ENCODE measurements at regions not wholly inside any gene's neighbourhood (a gene's known extent, or its start where the extent isn't known, plus 50 kb on each side); places are given as distances from the start of the nearest gene placed in this dataset.
"Not testable (repeated sequence)": the region's sequence is repeated elsewhere in the genome, so short reads cannot be mapped to it uniquely, and the experiment has no call there.

GRCh38 chr3:109656225-109656624 is 318.9 kb upstream of the DPPA4 start:
- no peak for DNase-seq (ENCODE audit: low read depth in 2 of 2)

DNA sequence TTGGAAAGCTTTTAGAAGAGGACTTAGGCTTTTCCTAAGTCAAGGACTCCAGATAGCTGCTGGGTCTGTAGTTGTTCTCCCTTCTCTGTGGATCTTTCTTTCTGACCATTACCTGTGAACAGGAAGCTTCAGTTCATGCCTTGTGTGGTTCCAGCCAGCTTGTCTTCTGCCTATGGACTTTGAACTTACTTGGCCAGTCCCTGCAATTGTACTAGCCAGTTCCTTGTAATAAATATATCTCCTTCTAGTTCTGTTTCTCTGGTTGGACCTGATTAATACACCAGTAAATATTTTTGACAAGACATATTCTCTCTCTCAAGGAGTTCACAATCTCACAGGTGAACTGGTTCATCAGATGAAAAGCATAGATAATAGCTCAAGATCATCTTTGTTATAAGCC is 341.3 kb upstream of the DPPA4 start:
- no peak for DNase-seq (ENCODE audit: low read depth in 2 of 2)

- DNase-seq (ENCODE audit: low read depth in 2 of 2) = no peak
These were observed 342.3 kb upstream of the DPPA4 start for GRCh38 chr3:109679664-109680063.

GRCh38 chr3:109683746-109684145 is 346.4 kb upstream of the DPPA4 start:
- DNase-seq (ENCODE audit: low read depth in 2 of 2) = no peak

GRCh38 chr3:109685084-109686079 is 348.0 kb upstream of the DPPA4 start:
- no peak for DNase-seq (ENCODE audit: low read depth in 2 of 2)

- no peak for DNase-seq (ENCODE audit: low read depth in 2 of 2)
These were observed 350.3 kb upstream of the DPPA4 start for GRCh38 chr3:109687626-109688025.

DNA sequence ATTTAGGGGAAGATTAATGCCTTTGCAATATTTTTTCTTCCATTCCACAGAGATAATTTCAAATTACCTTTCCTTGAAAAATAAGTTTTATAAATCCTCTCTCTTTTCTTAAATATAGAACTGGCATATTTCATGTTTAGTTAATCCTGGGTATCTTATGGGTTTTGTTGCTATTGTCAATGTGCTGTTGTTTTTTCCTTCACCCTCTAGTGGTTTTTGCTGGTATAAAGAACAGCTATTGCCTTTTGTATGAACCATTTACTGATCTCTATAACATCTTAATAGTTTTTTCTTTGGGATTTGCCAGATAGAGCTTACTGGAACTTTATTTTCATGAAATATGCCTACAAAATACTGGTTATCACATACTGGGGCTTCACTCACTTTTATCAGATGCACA is 359.6 kb upstream of the DPPA4 start:
- no peak for DNase-seq (ENCODE audit: low read depth in 2 of 2)

- peak in 1 of 2 donors; percentile 1 for DNase-seq (ENCODE audit: low read depth in 2 of 2)
These were observed 364.9 kb upstream of the DPPA4 start for GRCh38 chr3:109702252-109702651.

DNA sequence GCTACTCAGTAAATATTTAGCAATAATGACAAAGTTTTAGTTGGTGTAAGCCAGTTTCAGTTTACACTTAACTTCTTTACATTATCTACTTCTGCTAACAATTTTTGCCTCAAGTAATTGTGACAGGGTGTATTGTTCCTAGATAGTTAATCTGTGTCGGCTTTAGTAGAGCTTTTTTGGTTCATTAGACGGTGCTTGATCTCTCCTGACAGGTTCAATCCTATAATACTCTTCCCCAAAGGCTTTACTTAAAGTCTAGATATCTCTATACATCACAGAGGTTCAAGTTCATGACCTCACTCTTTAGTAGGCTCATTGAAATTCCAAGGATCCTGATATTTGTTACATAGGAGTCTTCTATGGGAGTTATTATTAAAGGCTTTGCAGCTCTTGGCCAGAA is 365.6 kb upstream of the DPPA4 start:
- DNase-seq (ENCODE audit: low read depth in 2 of 2) = no peak

DNA sequence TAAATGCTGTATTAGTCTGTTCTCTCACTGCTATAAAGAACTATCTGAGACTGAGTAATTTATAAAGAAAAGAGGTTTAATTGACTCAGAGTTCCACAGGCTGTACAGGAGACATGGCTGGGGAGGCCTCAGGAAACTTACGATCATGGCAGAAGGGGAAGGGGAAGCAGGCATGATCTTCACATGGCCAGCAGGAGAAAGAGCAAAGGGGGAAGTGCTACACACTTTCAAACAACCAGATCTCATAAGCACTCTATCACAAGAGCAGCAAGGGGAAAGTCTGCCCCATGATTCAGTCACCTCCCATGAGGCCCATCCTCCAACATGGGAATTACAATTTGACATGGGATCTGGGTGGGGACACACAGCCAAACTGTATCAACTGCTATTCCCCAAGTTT is 367.8 kb upstream of the DPPA4 start:
- not testable (repeated sequence) for DNase-seq (ENCODE audit: low read depth in 2 of 2)

DNA sequence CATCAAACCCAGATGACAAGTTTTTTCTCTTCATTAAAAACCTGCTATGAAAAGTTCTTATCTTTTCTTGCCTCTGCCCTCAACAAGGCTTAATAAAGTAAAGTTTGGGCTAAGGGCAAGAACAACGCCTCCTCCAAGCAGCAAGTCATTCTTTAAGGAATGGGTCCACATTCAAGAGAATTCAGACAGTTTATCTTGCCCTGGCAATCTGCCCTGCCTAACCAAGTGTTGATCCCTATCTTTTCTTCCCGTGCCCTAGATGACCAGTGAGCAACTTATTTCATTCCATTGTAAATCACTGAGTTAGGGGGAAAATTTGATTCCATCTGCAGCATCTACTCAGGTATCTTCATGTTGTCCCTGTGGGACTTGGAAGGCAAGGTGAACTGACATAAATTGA is 370.3 kb upstream of the DPPA4 start:
- DNase-seq (ENCODE audit: low read depth in 2 of 2) = no peak

DNA sequence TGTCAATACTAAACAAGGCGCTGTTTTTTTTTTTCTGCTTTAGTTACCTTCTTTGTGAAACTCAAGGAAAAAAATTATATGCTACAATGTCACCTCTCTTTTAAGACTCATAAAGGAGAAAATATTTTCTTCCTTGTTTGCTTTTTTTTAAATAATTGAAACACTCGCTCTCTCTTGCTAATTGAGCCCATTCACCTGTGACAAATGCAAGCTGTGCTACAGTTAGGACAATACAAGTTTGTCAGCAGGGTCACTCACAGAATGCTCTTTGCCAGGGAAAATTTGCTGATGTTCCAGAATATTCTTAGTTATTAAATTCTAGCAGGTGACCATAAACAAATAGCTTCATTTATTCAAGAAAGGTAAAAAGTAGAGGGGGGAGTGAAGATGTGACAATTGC is 375.9 kb upstream of the DPPA4 start:
- no peak for DNase-seq (ENCODE audit: low read depth in 2 of 2)

- DNase-seq (ENCODE audit: low read depth in 2 of 2) = no peak
These were observed 378.4 kb upstream of the DPPA4 start for GRCh38 chr3:109715707-109716106.

DNA sequence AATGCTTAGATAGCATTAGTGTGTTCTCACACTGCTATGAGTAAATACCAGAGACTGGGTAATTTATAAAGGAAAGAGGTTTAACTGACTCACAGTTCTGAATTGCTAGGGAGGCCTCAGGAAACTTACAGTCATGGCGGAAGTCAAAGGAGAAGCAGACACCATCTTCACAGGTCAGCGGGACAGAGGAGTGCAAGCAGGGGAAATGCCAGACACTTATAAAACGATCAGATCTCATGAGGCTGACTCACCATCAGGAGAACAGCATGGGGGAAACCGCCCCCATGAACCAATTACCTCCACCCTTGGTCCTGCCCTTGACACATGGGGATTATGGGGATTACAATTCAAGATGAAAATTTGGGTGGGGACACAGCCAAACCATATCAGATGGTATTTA is 381.5 kb upstream of the DPPA4 start:
- DNase-seq (ENCODE audit: low read depth in 2 of 2) = no peak

DNA sequence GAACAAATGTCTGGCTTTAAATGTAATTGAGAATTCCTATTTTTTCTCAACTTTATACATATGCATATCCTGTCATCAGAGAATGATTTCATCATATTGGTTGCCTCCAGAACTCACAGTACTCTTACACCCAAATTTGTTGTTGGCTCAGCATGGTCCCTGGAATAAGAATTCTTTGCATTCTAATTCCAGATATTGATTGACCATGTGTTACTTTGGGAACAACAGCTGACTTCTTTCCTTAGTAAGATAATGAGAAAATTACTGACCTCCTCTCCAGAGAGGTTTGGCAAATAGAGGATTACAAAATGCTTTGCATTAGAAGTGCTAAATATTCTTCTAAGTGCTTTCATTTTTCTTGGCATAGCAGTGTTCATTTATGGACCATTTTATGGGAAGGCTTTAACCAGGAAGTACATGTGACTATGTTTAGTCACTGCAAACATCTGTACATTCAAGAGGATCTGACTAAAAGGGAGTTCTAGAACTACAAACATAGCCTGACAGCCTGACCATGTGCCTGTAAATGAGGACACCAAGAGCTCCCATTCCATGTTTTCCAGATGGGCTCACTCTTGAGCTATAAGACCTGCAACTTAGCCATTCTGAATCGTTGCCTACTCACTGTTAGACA is 391.6 kb upstream of the DPPA4 start:
- DNase-seq (ENCODE audit: low read depth in 2 of 2) = no peak

- peak; percentile 16 to 53 for DNase-seq (ENCODE audit: low read depth in 2 of 2)
These were observed 394.5 kb upstream of the DPPA4 start for GRCh38 chr3:109731639-109732473.

GRCh38 chr3:109743981-109744380 is 406.6 kb upstream of the DPPA4 start:
- no peak for DNase-seq (ENCODE audit: low read depth in 2 of 2)

DNA sequence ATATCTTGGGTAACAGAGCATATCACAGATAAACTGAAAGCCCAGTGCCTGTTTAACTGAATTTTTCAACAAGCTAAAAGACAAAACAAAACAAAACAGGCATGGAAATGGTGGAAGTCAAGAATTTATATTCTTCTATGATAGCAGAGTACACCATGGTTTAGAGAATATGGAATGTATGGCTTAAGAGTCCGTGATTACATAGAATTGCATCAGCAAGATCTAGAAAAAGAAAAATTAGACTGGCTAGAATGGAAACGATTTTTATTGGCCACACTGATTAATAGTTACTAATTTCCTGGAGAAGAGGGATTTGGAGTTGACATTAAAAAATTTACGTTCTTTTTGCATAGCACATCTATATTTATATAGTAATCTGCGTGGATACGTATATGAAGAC is 435.2 kb upstream of the DPPA4 start:
- DNase-seq (ENCODE audit: low read depth in 2 of 2) = no peak

GRCh38 chr3:109774108-109774507 is 436.8 kb upstream of the DPPA4 start:
- DNase-seq (ENCODE audit: low read depth in 2 of 2) = no peak

DNA sequence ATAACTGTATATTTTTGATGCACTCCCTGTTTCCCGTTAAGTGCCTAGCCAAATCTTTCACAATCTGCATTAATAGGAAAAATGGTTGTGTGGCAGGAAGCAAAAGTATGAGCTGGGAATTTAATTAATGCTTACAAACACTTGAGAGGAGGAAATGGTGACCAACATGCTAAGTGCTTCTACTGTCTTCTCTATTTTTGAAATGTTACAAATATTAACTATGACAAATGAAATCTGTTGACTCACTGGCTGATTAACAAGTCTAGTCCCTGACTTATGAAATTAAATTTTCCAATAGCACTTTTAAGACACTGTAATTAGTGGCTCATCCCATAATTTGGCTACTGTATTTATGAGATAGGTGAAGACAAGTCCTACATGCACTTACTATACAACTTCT is 446.9 kb upstream of the DPPA4 start:
- no peak for DNase-seq (ENCODE audit: low read depth in 2 of 2)

DNA sequence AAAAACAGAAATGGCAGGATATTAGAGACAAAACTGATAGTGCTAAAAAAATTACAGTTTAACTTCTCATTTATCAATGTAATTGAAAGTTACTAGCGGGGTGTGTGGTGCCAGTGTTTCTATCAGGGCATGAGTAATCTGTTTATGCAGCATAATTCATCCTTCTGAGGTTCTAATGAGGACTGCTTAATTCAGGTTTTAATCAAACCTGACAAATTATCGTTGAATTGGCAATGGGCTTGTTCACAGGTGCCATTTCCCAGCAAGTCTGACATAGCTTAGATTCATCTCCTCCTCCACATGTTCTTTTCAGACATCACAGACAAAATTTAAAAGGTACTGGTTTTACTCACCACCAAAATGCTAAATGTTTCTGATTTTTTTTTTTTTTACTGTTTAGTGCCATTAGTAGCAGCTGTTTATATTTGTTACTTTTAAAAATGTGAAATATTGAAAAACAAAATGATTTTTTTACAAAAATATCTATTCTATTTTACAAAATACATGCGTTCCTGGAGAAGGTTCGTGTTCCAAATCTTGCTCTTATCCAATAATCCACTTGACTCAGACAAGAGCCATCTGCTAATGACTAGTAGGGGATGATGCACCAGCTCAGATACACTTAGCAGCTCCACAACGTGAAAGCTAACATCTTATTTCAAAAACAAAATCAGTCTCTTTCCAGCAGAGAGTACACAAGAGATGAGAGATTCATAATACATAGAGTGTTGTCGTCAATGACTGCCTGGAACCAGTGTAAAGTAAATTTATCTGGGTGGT is 447.7 kb upstream of the DPPA4 start:
- DNase-seq (ENCODE audit: low read depth in 2 of 2) = no peak

Data from stimulated activated CD4-positive, alpha-beta T cell treated with anti-CD3 and anti-CD28 coated beads, Interleukin-15, amount 100 ng/mL, for 48 hours (primary cell).